SK-N-SH (cell line): ENCODE measurements at regions not wholly inside any gene's neighbourhood (a gene's known extent, or its start where the extent isn't known, plus 50 kb on each side); places are given as distances from the start of the nearest gene placed in this dataset.

Source experiments
- CTCF ChIA-PET: fragments of 300-600, 350-600 bp; formaldehyde crosslinking; extraction: SDS; loops from one replicate; lab custom pipeline; 2021; lab: Yijun Ruan, JAX
- POLR2A ChIA-PET: fragments of 350-600 bp; sonication (Branson Sonifier 250); formaldehyde crosslinking; extraction: SDS; loops from one replicate; lab custom pipeline; 2020; ENCODE audit warnings: antibody characterized with exemption, inconsistent platforms; lab: Yijun Ruan, JAX
- DNase-seq: peaks from one replicate; pipeline ENCODE4 v3.0.0; 2012
- H2AFZ ChIP-seq: fragments of 200-600 bp; sonication (generic); 2 replicates; pipeline ENCODE4 v1.8.1; 2016; ENCODE audit warnings: antibody characterized with exemption, mild to moderate bottlenecking, low read depth
- H3F3A ChIP-seq: fragments of 200-600 bp; sonication (generic); replicated peaks from 2 replicates; pipeline ENCODE3; 2016; ENCODE audit warnings: antibody characterized with exemption, mild to moderate bottlenecking; ENCODE audit not compliant: insufficient read depth
- H3K27ac ChIP-seq, 2 experiments: fragments of 200-500 bp in 1 of 2; fragments of 200-600 bp in 1 of 2; sonication (Bioruptor generic) in 1 of 2; sonication (generic), shearing (Covaris generic) in 1 of 2; 2 replicates each; pipeline versions ENCODE4 v1.5.1 to v1.6.1; 2014 to 2016; ENCODE audit warnings: low read depth in 2 of 2, inconsistent platforms in 1 of 2, low read length in 1 of 2, mild to moderate bottlenecking in 1 of 2, mixed read lengths in 1 of 2
- H3K27me3 ChIP-seq: fragments of 200-600 bp; sonication (generic), shearing (Covaris generic); 2 replicates; pipeline ENCODE4 v1.6.1; 2016; ENCODE audit warnings: mixed run types; ENCODE audit not compliant: insufficient read depth
- H3K36me3 ChIP-seq, 2 experiments: fragments of 200-500 bp in 1 of 2; fragments of 200-600 bp in 1 of 2; sonication (Bioruptor generic) in 1 of 2; sonication (generic) in 1 of 2; replicated peaks in 1 of 2; 2 replicates each; pipeline versions ENCODE3 to v1.5.1; 2014 to 2016; ENCODE audit warnings: low read length in 1 of 2, mild to moderate bottlenecking in 1 of 2; ENCODE audit not compliant: insufficient read depth in 2 of 2, control insufficient read depth in 1 of 2
- H3K4me1 ChIP-seq, 2 experiments: fragments of 200-500 bp in 1 of 2; fragments of 200-600 bp in 1 of 2; sonication (Bioruptor generic) in 1 of 2; sonication (generic), shearing (Covaris generic) in 1 of 2; 2 replicates each; pipeline versions ENCODE4 v1.5.1 to v1.6.1; 2014 to 2016; ENCODE audit warnings: low read depth in 1 of 2, low read length in 1 of 2, mixed run types in 1 of 2; ENCODE audit not compliant: insufficient read depth in 2 of 2, control insufficient read depth in 1 of 2
- H3K4me2 ChIP-seq: fragments of 200-600 bp; sonication (generic), shearing (Covaris generic); 2 replicates; pipeline ENCODE4 v1.6.1; 2017; ENCODE audit warnings: mixed run types
- H3K4me3 ChIP-seq, 2 experiments: fragments of 200-500 bp in 1 of 2; fragments of 200-600 bp in 1 of 2; sonication (Bioruptor generic) in 1 of 2; sonication (generic), shearing (Covaris generic) in 1 of 2; 2 replicates each; pipeline versions ENCODE4 v1.5.1 to v1.8.1; 2014 to 2016; ENCODE audit warnings: low read depth in 2 of 2, inconsistent platforms in 1 of 2, low read length in 1 of 2, mild to moderate bottlenecking in 1 of 2, mixed read lengths in 1 of 2, moderate library complexity in 1 of 2
- H3K79me2 ChIP-seq: fragments of 200-600 bp; sonication (generic); 2 replicates; pipeline ENCODE4 v1.8.1; 2017; ENCODE audit warnings: mild to moderate bottlenecking; ENCODE audit not compliant: insufficient read depth
- H3K9ac ChIP-seq: fragments of 200-600 bp; sonication (generic); 2 replicates; pipeline ENCODE4 v1.6.1; 2017; ENCODE audit warnings: mixed run types
- H3K9me2 ChIP-seq: fragments of 200-600 bp; sonication (generic); 2 replicates; pipeline ENCODE4 v1.6.1; 2017; ENCODE audit warnings: mixed run types
- H3K9me3 ChIP-seq: fragments of 200-600 bp; sonication (generic); 2 replicates; pipeline ENCODE4 v1.6.1; 2017; ENCODE audit warnings: mixed run types, mild to moderate bottlenecking, moderate library complexity
- H4K20me1 ChIP-seq: fragments of 200-600 bp; sonication (generic); 2 replicates; pipeline ENCODE4 v1.6.1; 2017; ENCODE audit warnings: mild to moderate bottlenecking, mixed run types; ENCODE audit not compliant: insufficient read depth
- CHD2 ChIP-seq: fragments of 150-350 bp; IDR thresholded peaks from 2 replicates; pipeline ENCODE4 v1.6.1; 2018; ENCODE audit warnings: low read length; ENCODE audit not compliant: partially characterized antibody
- EP300 ChIP-seq, 2 experiments: IDR thresholded peaks; 2 replicates each; pipeline versions ENCODE4 v1.4.0 to v1.6.1; 2012; ENCODE audit warnings: borderline replicate concordance in 1 of 2, low read depth in 1 of 2, low read length in 1 of 2
- EZH2phosphoT487 ChIP-seq: fragments of 200-600 bp; sonication (generic); IDR thresholded peaks from 2 replicates; pipeline ENCODE4 v1.6.1; 2017; ENCODE audit warnings: low read depth, mixed run types, mild to moderate bottlenecking, antibody characterized with exemption, moderate library complexity, borderline replicate concordance
- FOXM1 ChIP-seq: IDR thresholded peaks from 2 replicates; pipeline ENCODE4 v1.4.0; 2012; ENCODE audit warnings: low read depth, mild to moderate bottlenecking
- GATA2 ChIP-seq: sonication (generic); formaldehyde crosslinking; IDR thresholded peaks from 2 replicates; pipeline ENCODE4 v1.5.0; 2020; ENCODE audit warnings: mild to moderate bottlenecking, missing genetic modification reagents
- JUND ChIP-seq: IDR thresholded peaks from 2 replicates; pipeline ENCODE4 v1.4.0; 2012
- MXI1 ChIP-seq: IDR thresholded peaks from 2 replicates; pipeline ENCODE4 v1.6.1; 2012; ENCODE audit warnings: mild to moderate bottlenecking, low read depth, low read length, improper control_type of control experiment
- NRF1 ChIP-seq: IDR thresholded peaks from 2 replicates; pipeline ENCODE4 v1.6.1; 2012; ENCODE audit warnings: low read depth, mild to moderate bottlenecking, low read length
- POLR2AphosphoS5 ChIP-seq: IDR thresholded peaks from 2 replicates; pipeline ENCODE4 v1.6.1; 2012; ENCODE audit warnings: low read depth, low read length
- RAD21 ChIP-seq: IDR thresholded peaks from 2 replicates; pipeline ENCODE4 v1.6.1; 2012; ENCODE audit warnings: mild to moderate bottlenecking, low read length
- RFX5 ChIP-seq: IDR thresholded peaks from 2 replicates; pipeline ENCODE4 v1.6.1; 2012; ENCODE audit warnings: mild to moderate bottlenecking, improper control_type of control experiment, low read length
- SIN3A ChIP-seq: IDR thresholded peaks from 2 replicates; pipeline ENCODE4 v1.6.1; 2012; ENCODE audit warnings: low read depth, mild to moderate bottlenecking, low read length, moderate library complexity, borderline replicate concordance
- SMC3 ChIP-seq: IDR thresholded peaks from 2 replicates; pipeline ENCODE4 v1.6.1; 2012; ENCODE audit warnings: low read depth, low read length, improper control_type of control experiment
- YY1 ChIP-seq: IDR thresholded peaks from 2 replicates; pipeline ENCODE4 v1.4.0; 2012; ENCODE audit warnings: low read depth, mild to moderate bottlenecking
- WGBS: methylation state at CpG from one replicate; pipeline ENCODE4 v1.1.6; 2017; ENCODE audit warnings: low lambda C conversion rate; 5-methylcytosine and 5-hydroxymethylcytosine counted together
- TF ChIP-seq, protein P1 (sequence below): fragments of 150-350 bp; IDR thresholded peaks from 2 replicates; pipeline ENCODE4 v1.6.1; 2017; ENCODE audit warnings: antibody characterized with exemption, low read length, low read depth, borderline replicate concordance
- TF ChIP-seq, protein P2 (sequence below): IDR thresholded peaks from 2 replicates; pipeline ENCODE4; 2012
- TF ChIP-seq, protein P3 (sequence below): fragments of 200-600 bp; sonication (generic); IDR thresholded peaks from 2 replicates; pipeline ENCODE4 v1.6.1; 2017; ENCODE audit warnings: antibody characterized with exemption, mild to moderate bottlenecking, moderate library complexity

DNA sequence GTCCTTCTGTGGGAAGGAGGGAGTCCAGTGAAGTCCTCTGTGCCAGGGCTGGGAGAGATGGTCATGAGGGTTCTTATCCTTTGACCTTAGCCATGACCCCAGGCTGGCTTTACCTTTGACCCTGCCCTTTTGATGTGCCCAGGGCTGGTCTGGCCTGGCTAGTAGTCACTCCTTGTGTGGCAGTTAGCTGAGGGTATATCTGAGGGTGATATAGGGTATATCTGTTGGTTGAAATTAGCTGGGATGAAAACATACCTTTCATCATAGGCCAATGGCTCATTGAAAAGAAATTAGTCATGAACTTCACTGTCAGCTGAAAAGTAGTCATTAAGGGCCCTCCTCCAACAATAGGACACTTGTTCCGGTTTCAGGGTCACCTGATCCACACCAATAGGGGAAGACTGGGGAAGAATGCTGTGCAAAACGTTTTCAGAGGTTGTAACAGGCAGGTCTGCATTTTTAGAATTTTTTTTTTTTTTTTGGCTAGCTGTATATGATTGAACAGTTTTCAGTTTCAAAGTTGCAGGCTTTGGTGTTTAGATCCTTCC, 74.6 kb upstream of the STOX2 start:
- Histone ChIP-seq H3K4me1 (peaks cover 0 to 5% of the 10 kb centered on the region in 2 experiments; a peak in 1 of 4 replicates), H4K20me1 (no peaks in the 10 kb centered on the region), H3K4me3 (no peak overlapping the region), H3K9ac (no peak overlapping the region), H3K9me2 (no peaks in the 10 kb centered on the region), H3K27ac (no peak overlapping the region), H3K9me3 (no peaks in the 10 kb centered on the region), H3F3A (no peaks in the 10 kb centered on the region), H2AFZ (no peak overlapping the region), H3K4me2 (no peak overlapping the region), H3K27me3 (no peaks in the 10 kb centered on the region), H3K36me3 (no peaks in the 10 kb centered on the region), H3K79me2 (no peaks in the 10 kb centered on the region)
- ChIA-PET POLR2A (no interaction called here), CTCF (interaction anchor here (0.9 to 1.4 kb wide), 3 partner anchors 9 to 338 kb away, joined by 3 to 7 read pairs (median 3); no protein-coding TSS in a partner anchor)
- no peak for TF ChIP-seq JUND
- no peak for TF ChIP-seq RAD21
- TF ChIP-seq, protein P1, sequence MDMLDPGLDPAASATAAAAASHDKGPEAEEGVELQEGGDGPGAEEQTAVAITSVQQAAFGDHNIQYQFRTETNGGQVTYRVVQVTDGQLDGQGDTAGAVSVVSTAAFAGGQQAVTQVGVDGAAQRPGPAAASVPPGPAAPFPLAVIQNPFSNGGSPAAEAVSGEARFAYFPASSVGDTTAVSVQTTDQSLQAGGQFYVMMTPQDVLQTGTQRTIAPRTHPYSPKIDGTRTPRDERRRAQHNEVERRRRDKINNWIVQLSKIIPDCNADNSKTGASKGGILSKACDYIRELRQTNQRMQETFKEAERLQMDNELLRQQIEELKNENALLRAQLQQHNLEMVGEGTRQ: no peak
- TF ChIP-seq FOXM1: no peak
- TF ChIP-seq, protein P2, sequence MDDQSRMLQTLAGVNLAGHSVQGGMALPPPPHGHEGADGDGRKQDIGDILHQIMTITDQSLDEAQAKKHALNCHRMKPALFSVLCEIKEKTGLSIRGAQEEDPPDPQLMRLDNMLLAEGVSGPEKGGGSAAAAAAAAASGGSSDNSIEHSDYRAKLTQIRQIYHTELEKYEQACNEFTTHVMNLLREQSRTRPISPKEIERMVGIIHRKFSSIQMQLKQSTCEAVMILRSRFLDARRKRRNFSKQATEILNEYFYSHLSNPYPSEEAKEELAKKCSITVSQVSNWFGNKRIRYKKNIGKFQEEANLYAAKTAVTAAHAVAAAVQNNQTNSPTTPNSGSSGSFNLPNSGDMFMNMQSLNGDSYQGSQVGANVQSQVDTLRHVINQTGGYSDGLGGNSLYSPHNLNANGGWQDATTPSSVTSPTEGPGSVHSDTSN: no peak
- TF ChIP-seq EP300 (IDR thresholded peaks at IDR 0.05; ENCODE audit: borderline replicate concordance in 1 of 2, low read depth in 1 of 2, low read length in 1 of 2): no peak
- WGBS: 3% methylated on average over 2 of the region's 2 CpGs
- no peak for DNase-seq

DNA sequence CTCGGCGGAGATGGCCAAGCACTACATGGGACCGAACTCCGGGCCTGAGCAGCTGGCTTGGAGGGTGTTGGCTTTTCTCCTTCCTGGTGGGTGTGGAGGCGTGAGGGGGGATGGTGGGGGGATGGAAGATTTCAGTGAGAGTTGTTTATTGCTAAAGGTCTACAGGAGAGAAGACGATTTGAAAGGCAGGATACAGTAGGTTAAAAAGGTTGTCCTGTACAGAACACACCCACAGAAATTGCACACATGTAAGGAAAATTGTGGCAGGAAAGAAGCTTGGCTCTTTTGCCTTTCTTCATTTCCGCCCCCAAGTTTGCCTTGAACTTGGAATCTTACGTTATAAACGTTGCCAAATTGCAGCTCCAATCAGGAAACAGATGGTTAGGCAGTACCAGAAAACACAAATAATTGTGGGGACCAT, 74.1 kb upstream of the STOX2 start:
- TF ChIP-seq GATA2: no peak
- Histone ChIP-seq H4K20me1 (no peaks in the 10 kb centered on the region), H3K27me3 (no peaks in the 10 kb centered on the region), H3K27ac (no peak overlapping the region), H3K9ac (no peak overlapping the region), H3K4me1 (peaks cover 0 to 5% of the 10 kb centered on the region in 2 experiments; a peak in 1 of 4 replicates), H3K9me2 (no peaks in the 10 kb centered on the region), H3K4me2 (no peak overlapping the region), H3K4me3 (no peak overlapping the region), H2AFZ (no peak overlapping the region), H3K36me3 (no peaks in the 10 kb centered on the region), H3K79me2 (no peaks in the 10 kb centered on the region), H3F3A (no peaks in the 10 kb centered on the region), H3K9me3 (no peaks in the 10 kb centered on the region)
- ChIA-PET CTCF (interaction anchor here (0.9 to 2.5 kb wide), 3 partner anchors 9 to 337 kb away, joined by 3 to 8 read pairs (median 7); no protein-coding TSS in a partner anchor), POLR2A (no interaction called here)
- 62% methylated on average over 9 of the region's 9 CpGs for WGBS
- no peak for DNase-seq

DNA sequence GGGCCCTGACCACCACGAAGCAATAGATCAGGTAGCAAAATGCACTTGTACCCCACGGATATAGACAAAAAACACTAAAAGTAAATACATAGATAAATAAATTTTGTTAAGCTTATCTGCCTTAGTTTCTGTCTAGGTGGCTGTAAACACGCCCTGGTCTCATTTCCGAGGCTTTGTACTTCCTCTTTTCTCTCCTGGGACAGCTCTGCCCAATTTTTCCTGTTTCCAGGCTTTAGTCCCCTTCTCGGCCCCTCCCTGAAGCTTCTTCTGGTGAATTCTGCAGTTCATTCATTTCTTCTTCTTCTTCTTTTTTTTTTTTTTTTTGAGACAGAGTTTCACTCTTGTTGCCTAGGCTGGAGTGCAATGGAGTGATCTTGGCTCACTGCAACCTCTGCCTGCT, 73.4 kb upstream of the STOX2 start:
- Histone ChIP-seq H3K27me3 (no peaks in the 10 kb centered on the region), H3K4me1 (peaks cover 0 to 5% of the 10 kb centered on the region in 2 experiments; a peak in 1 of 4 replicates), H3F3A (no peaks in the 10 kb centered on the region), H3K4me3 (no peak overlapping the region), H3K9me3 (no peaks in the 10 kb centered on the region), H3K79me2 (no peaks in the 10 kb centered on the region), H3K4me2 (no peak overlapping the region), H2AFZ (no peak overlapping the region), H3K36me3 (no peaks in the 10 kb centered on the region), H3K27ac (no peak overlapping the region), H3K9ac (no peak overlapping the region), H3K9me2 (no peaks in the 10 kb centered on the region), H4K20me1 (no peaks in the 10 kb centered on the region)
- POLR2A ChIA-PET: interaction anchor here (0.6 kb wide), 1 partner anchor 120 kb away, joined by 4 read pairs; no protein-coding TSS in a partner anchor
- CTCF ChIA-PET: interaction anchor here (0.8 to 2.5 kb wide), 5 partner anchors 8 to 336 kb away, joined by 3 to 8 read pairs (median 3); no protein-coding TSS in a partner anchor
- DNase-seq: no peak
- 48% methylated on average over 5 of the region's 5 CpGs for WGBS
- TF ChIP-seq SIN3A (no peak), RFX5 (no peak), NRF1 (no peak), POLR2AphosphoS5 (no peak), GATA2 (no peak), MXI1 (no peak), YY1 (no peak), EZH2phosphoT487 (no peak), CHD2 (no peak), EP300 (IDR thresholded peaks at IDR 0.05; ENCODE audit: borderline replicate concordance in 1 of 2, low read depth in 1 of 2, low read length in 1 of 2) (no peak), SMC3 (no peak), FOXM1 (no peak)
- TF ChIP-seq, protein P3, sequence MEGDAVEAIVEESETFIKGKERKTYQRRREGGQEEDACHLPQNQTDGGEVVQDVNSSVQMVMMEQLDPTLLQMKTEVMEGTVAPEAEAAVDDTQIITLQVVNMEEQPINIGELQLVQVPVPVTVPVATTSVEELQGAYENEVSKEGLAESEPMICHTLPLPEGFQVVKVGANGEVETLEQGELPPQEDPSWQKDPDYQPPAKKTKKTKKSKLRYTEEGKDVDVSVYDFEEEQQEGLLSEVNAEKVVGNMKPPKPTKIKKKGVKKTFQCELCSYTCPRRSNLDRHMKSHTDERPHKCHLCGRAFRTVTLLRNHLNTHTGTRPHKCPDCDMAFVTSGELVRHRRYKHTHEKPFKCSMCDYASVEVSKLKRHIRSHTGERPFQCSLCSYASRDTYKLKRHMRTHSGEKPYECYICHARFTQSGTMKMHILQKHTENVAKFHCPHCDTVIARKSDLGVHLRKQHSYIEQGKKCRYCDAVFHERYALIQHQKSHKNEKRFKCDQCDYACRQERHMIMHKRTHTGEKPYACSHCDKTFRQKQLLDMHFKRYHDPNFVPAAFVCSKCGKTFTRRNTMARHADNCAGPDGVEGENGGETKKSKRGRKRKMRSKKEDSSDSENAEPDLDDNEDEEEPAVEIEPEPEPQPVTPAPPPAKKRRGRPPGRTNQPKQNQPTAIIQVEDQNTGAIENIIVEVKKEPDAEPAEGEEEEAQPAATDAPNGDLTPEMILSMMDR: no peak
- TF ChIP-seq, protein P2: no peak
